ENCODE measurements at regions not wholly inside any gene's neighbourhood (a gene's known extent, or its start where the extent isn't known, plus 50 kb on each side); places are given as distances from the start of the nearest gene placed in this dataset.

GRCh38 chr10:125368146-125368545 is 207.8 kb upstream of the CTBP2 start:
- no peaks in the 10 kb centered on the region for H3K36me3 ChIP-seq
- WGBS, 4 donors = 52 to 65% (median 55%) methylated on average over 1 of the region's 1 CpG
- H3K4me3 ChIP-seq = no peak overlapping the region
- H3K9me3 ChIP-seq = peaks cover 0 to 13% (median 0%) of the 10 kb centered on the region in 12 donors
- H3K4me1 ChIP-seq = no peaks in the 10 kb centered on the region
- no peak for DNase-seq
- ATAC-seq = no peak
- H3K27me3 ChIP-seq = peaks cover 0 to 19% (median 0%) of the 10 kb centered on the region in 9 donors
- H3K27ac ChIP-seq = no peak overlapping the region
- TF ChIP-seq, protein P1, sequence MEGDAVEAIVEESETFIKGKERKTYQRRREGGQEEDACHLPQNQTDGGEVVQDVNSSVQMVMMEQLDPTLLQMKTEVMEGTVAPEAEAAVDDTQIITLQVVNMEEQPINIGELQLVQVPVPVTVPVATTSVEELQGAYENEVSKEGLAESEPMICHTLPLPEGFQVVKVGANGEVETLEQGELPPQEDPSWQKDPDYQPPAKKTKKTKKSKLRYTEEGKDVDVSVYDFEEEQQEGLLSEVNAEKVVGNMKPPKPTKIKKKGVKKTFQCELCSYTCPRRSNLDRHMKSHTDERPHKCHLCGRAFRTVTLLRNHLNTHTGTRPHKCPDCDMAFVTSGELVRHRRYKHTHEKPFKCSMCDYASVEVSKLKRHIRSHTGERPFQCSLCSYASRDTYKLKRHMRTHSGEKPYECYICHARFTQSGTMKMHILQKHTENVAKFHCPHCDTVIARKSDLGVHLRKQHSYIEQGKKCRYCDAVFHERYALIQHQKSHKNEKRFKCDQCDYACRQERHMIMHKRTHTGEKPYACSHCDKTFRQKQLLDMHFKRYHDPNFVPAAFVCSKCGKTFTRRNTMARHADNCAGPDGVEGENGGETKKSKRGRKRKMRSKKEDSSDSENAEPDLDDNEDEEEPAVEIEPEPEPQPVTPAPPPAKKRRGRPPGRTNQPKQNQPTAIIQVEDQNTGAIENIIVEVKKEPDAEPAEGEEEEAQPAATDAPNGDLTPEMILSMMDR (IDR thresholded peaks at IDR 0.05) = no peak
- TF ChIP-seq POLR2A (IDR thresholded peaks at IDR 0.05) = no peak
- intact Hi-C loops (cut with DNase I) = loop anchor here in 2 of 10 donors (10.0 kb wide), 2 partner anchors 133 to 193 kb away; no protein-coding TSS in a partner anchor

GRCh38 chr10:125363791-125364190 is 203.4 kb upstream of the CTBP2 start:
- ATAC-seq (no peak), DNase-seq (no peak)
- Histone ChIP-seq H3K36me3 (no peaks in the 10 kb centered on the region), H3K4me3 (no peak overlapping the region), H3K4me1 (no peaks in the 10 kb centered on the region), H3K9me3 (peaks cover 0 to 13% (median 0%) of the 10 kb centered on the region in 12 donors), H3K27ac (no peak overlapping the region), H3K27me3 (peaks cover 0 to 4% (median 0%) of the 10 kb centered on the region in 9 donors)
- intact Hi-C loops (cut with DNase I) = loop anchor here in 2 of 10 donors (10.0 kb wide), 2 partner anchors 129 to 189 kb away; no protein-coding TSS in a partner anchor
- TF ChIP-seq, protein P1 (IDR thresholded peaks at IDR 0.05) = no peak
- no peak for TF ChIP-seq POLR2A (IDR thresholded peaks at IDR 0.05)

GRCh38 chr10:125362950-125363349 is 202.6 kb upstream of the CTBP2 start:
- DNase-seq (no peak), ATAC-seq (no peak)
- TF ChIP-seq, protein P1 (IDR thresholded peaks at IDR 0.05) = no peak
- no peak for TF ChIP-seq POLR2A (IDR thresholded peaks at IDR 0.05)
- Histone ChIP-seq H3K4me3 (no peak overlapping the region), H3K27me3 (peaks cover 0 to 4% (median 0%) of the 10 kb centered on the region in 9 donors), H3K27ac (no peak overlapping the region), H3K36me3 (no peaks in the 10 kb centered on the region), H3K4me1 (no peaks in the 10 kb centered on the region), H3K9me3 (peaks cover 0 to 13% (median 0%) of the 10 kb centered on the region in 12 donors)
- intact Hi-C loops (cut with DNase I) = loop anchor here in 2 of 10 donors (10.0 kb wide), 2 partner anchors 128 to 188 kb away; no protein-coding TSS in a partner anchor
- WGBS, 4 donors = 83 to 95% (median 92%) methylated on average over 2 of the region's 2 CpGs

DNA sequence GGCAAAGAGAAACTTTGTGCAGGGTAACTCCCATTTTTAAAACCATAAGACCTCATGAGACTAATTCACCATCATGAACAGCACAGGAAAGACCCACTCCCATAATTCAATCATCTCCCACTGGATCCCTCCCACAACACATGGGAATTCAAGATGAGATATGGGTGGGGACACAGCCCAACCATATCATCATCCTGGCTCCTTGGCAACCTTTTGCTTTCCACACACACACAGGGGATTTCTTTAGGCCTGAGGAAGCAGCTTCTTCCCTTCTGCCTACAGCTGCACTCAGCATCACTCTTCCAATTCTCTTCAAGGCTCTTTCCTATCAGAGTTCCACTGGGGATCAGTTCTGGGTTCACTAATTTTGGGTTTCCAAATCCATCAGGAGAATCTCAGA is 199.0 kb upstream of the CTBP2 start:
- H3K4me3 ChIP-seq = no peak overlapping the region
- intact Hi-C loops (cut with DNase I) = no loop called here
- H3K27ac ChIP-seq = no peak overlapping the region
- ATAC-seq (no peak), DNase-seq (no peak)
- H3K9me3 ChIP-seq = peaks cover 0 to 5% (median 0%) of the 10 kb centered on the region in 12 donors
- H3K36me3 ChIP-seq = no peaks in the 10 kb centered on the region
- no peaks in the 10 kb centered on the region for H3K4me1 ChIP-seq
- peaks cover 0 to 3% (median 0%) of the 10 kb centered on the region in 9 donors for H3K27me3 ChIP-seq
- TF ChIP-seq, protein P1 (IDR thresholded peaks at IDR 0.05) = no peak
- TF ChIP-seq POLR2A (IDR thresholded peaks at IDR 0.05) = no peak
